NCI-H2171 (cell line): ENCODE measurements at regions not wholly inside any gene's neighbourhood (a gene's known extent, or its start where the extent isn't known, plus 50 kb on each side); places are given as distances from the start of the nearest gene placed in this dataset.
"Not testable (repeated sequence)": the region's sequence is repeated elsewhere in the genome, so short reads cannot be mapped to it uniquely, and the experiment has no call there.

Experiments
- DNase-seq: peaks from one replicate; lab custom pipeline; 2025; lab: John Stamatoyannopoulos, UW

DNA sequence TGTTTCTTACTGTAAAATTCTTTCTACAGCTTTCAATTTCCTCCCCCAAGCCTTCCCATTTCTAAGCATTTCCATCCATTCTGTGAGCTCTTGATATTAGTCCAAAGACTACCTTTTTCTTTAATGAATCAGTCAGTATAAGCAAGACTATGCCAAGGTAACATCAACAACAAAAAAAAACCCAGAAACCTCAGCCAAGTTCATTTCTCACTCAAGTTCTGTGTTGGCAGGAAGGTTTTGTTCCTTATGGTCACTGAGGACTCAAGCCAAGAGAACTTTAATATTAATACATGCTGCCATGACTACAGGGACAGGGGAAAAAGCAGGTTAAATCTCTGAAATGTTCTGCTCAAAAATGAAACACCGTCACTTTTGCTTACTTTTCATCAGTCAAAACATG lies 621.2 kb upstream of the NRP1 start:
- DNase-seq, result no peak

DNA sequence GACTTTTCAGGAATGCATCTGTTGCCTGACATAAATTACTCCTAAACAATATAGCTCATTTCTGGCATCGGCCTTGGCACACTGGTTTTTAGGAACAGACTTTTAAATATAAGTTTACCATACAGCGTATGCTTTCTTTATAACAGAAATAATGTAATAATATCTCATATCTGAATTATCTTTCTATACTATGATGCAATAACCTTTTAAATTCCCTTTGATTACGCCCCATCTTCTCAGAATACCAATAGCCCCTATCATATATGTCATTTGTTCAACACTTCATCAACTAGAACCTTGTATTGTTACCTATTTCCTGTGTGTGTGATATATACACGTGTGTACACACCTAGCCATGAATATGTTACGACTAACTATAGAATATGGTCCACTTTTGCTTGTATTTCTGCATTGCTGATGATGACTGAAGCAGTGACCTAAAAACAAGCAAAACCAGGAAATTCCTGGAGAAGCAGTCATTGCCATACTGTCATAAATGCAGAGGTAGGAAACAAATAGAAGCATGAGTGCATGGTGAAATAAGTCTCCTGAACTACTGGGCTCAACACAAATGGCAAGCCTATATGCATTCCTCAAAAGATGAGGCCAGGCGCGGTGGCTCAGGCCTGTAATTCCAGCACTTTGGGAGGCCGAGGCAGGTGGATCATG lies 618.4 kb upstream of the NRP1 start:
- no peak for DNase-seq

DNA sequence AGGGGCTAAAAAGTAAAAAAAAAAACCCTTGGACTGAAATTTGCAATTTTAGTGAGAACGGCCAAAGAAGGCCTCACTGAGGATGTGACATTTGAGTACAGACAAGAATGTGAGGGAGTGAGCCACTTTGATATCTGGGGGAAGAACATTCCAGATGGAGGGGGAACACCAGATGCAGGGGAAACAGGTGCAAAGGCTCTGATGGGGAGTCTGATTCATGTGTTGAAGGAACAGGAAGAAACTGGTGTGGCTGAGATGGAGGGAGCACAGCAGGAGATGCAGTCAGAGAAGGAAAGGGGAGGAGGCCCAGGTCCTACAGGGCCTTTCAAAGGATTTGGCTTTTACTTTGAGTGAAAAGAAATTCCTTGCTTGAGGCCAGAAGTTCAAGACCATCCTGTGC lies 615.7 kb upstream of the NRP1 start:
- no peak for DNase-seq

DNA sequence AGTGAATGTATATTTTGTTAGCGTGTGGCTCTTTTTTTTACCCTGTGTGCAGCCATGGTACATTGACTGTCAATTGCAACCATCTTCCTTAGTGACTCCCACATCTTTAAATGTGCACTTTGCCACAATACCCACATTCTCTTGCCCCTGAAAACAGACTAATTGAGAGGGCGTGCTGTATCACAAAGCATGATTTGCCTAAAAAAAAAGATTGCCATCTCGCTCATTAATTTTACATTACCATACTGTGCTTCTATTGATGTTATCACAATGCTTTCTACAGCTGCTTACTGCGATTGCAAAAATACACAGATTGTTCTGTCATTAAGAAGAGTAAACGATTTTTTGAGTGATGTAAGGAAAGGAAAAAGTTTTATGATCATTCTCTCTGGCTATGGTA lies 613.1 kb upstream of the NRP1 start:
- no peak for DNase-seq

DNA sequence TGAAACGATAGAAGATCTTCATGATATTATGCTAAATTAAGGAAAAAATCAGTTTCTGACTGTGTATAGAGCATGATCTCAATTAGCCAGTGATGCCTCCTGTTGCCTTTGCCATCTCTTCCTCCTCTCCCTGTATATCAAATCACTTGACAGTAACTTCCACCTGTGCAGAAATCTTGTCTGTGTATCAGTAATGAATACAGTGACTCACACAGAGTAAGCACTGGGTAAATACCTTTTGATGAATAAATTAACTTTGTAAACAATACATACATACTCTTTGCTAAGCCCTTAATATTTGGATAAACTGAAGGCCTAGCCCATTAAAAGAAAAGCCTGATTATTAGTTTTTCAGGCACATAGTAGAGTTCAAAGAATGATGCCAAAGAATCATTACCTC lies 610.6 kb upstream of the NRP1 start:
- no peak for DNase-seq

DNA sequence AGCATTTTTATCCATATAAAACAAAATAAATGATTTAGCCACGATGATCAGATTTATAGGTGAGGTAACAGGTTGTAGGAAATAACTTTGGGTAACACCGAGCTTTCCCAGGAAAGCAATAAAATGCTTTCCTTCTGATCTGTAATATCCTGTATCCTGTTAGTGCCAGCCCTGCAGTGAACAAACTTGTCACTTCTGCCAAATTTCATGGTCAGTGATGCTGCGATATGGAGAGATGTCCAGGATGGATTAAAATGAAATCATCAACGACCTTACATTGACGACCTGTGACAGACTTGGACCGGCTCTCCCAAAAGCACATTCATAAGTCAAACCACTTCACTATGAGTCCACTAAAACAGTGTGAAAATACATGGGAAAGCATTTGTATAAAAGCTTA lies 608.0 kb upstream of the NRP1 start:
- no peak for DNase-seq

DNA sequence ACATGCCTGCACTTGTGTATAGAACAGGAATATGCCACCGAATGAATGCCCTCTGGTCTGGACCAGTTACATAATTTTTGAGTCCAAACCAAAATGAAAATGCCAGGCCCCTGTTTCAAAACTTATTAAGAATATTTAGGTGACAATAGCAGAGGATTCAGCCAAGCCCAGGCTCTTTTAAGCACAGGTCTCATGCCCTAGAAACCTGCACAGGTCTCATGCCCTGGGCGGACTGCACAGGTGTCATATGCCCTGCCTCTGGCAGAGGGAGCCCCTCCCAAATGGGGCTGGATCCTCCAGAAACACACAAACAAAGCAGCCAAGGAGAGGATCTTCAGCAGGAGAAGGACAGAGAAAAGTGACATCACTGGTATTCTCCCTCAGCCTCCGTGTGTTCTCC lies 605.4 kb upstream of the NRP1 start:
- no peak for DNase-seq

DNA sequence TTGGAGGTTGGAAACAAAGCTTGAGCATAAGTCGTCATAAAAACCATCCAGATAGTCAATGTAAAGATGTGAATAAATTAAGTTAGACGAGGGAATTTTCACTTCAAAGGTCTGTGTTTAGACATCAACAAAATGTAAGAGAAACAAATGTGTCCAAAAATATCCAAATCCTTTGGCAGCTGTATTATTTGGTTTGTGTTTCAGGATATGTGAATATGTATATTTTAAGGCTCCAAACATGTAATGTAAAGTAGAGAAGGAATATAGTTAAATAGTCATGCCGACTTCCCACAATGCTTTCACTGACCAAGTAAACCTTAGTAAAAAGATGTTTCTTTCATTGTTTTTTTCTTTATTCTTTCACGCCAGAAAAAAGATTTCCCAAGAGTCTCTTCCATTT lies 604.9 kb upstream of the NRP1 start:
- DNase-seq, result no peak

DNA sequence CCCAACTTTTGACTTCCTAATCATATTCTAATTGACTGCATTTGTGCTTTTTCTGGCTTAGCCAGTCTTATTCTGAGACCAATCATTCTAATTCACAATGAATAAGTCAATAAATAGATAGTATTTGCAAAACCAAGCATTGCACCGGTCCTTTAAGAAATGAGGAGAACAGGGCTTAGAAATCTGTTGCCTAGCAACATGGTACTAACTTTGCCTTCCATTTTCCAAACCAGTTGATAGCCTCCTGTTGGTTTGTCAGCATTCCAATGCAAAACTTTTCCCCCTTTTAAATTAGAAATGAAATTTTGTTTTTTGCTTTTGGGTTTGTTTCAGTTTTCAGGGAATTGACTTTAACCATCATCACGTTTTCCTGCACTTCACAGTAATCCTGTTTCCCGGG lies 603.5 kb upstream of the NRP1 start:
- DNase-seq, result no peak

DNA sequence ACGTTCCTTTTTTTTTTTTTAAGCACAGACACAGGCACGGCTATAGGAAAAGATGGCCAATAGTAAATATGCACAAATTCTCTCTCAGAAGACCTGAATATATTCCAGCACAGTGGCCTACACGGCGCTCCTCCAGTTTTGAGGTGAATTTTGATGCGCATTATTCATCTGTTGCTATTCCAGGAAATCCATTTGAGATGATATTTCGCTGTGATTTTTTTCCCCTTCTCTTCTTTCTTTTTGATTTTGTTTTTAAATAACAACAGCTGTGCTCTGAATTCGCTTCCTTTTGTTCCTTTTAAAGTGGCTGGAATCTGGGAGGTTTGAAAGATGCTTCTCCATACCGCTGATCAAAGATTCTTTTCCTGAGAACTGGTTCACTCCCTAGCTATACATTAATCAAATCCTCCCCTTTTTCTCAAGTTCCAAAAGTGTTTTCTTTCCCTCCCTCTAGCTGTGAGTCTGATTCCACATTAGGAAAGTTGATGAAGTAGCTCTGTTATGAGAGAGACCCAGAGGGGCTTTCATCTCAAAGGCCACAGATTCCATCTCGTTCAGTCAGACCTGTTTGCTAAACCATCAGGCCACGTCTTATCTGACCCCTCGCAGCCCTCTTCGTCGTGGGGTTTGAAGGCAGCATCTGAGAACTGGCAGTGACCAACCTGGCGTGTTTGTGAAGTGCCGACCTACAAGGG lies 602.7 kb upstream of the NRP1 start:
- DNase-seq, result no peak

DNA sequence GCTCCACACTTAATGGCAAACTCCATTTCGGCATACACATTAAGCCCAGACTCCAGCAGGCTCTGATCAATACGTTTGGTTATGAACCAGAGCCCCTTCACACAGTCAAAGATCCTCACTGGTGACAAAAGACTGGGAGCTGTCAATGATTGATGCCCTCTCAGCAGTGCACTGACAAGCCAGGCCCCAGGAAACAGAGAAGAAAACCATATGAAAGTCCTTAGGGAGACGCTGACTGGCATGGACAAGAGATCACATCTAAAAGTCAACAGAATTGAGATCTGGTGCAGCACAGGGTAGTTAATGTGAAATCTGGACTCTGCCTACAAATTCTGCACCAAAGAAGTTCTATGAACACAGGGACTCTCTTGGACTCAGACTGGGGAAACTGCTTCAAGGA lies 600.9 kb upstream of the NRP1 start:
- no peak for DNase-seq

DNA sequence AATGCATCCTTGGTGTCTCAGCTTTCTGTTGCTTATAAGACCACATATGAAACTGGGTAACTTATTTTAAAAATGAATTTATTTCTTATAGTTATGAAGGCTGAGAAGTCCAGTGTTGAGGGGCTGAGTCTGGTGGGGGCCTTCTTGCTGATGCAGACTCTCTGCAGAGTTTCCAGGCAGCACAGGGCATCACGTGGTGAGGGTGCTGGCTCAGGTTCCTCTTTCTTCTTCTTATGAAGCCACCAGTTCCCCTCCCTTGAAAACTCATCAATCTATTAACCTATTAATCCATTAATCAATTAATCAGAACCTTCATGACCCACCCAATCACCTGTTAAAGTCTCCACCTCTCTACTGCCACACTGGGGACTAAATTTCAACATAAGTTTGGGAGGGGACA lies 595.6 kb upstream of the NRP1 start:
- DNase-seq, result no peak

DNA sequence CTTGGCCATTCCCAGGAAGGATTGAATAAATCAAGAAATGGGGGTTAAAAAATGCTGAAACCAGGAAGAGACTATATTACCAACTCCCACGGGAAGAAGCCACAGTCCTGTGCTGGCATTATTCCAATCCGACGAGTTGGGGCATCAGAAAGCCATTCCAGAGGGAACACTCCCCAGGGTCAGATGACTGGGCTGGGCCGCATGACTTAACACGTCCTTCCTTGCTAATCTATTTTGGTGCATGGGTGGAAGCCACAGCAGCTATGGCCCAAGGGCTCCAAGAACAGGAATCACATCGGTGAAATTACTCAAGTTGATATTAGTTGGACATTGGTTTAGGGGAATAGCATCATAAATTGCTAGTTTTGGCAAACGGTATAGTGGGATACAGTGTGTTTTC lies 592.9 kb upstream of the NRP1 start:
- no peak for DNase-seq

DNA sequence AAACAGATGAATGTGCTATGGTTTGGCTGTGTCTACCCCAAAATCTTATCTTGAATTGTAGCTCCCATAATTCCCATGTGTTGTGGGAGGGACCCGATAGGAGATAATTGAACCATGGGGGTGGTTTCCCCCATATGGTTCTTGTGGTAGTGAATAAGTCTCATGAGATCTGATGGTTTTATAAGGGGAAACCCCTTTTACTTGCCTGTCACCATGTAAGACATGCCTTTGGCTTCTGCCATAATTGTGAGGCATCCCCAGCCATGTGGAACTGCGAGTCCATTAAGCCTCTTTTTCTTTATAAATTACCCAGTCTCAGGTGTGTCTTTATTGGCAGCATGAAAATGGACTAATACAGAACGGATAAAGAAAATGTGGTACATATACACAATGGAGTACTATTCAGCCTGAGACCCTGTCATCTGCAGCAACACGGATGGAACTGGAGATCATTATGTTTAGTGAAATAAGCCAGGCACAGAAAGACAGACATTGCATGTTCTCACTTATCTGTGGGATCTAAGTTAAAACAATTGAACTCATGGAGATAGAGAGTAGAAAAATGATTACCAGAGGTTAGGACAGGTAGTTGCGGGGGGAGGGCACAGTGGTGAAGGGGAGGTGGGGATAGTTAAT lies 587.6 kb upstream of the NRP1 start:
- no peak for DNase-seq

DNA sequence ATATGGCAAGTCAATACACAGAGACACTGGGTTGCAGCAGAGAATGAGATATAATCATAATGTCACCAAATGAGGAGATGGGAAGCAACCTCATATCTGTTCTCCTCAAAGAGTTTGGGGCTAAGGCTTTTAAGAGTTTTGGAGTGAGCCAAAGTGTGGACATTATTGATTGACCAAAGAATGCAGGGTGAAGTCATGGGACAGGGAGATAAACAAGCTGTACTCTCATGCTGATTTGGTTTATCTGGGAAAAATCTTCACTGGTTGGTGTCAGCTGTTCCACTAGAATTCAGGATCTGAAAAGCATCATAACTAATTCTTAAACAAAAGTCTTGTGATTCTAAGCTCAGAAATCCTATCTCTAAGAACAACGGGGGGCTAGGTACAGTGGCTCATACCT lies 585.9 kb upstream of the NRP1 start:
- no peak for DNase-seq

DNA sequence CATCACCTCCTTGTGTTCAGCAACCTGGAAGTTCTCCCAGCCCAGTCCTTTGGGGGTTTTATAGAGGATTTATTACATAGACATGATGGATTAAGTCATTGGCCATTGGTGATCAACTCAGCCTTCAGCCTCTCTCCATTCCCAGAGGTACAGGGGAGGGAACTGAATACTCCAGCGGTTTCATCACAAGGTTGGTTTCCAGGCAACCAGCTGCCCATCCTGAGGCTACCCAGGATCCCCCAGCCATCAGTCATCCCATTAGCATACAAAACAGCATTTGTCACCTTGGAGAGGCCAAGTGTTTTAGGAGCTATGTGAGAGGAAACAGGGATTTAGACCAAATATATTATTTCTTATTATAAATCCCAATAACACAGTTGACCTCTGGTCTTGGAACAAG lies 584.8 kb upstream of the NRP1 start:
- no peak for DNase-seq

DNA sequence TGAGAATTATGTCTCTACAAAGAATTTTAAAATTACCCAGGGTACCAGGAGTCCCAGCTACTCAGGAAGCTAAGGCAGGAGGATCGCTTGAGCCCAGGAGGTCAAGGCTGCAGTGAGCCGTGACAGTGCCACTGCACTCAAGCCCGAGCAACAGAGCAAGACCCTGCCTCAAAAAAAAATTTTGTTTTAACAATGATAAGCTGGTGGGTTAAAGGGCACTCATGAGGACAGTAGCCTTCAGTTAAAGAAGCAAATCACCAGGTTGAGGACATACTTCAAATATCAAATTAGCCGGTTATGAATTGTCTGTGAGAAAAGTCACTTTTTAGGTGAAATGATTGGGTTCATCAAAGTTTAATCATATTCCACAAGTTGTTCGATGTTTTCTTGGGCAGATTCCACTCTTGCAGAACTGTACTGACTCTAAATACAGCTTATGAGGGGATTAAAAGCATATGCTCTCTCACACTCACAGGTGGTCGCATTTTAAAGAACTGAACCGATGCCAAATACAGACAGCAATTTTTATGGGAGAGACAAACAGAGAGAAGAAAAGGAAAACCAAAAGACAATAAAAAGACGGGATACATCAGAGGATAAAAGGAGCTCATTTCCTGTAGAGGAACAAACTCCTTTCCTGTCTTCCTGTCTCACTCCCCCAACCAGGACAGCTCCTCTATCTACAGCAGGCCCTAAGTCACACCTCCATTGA lies 582.8 kb upstream of the NRP1 start:
- no peak for DNase-seq

DNA sequence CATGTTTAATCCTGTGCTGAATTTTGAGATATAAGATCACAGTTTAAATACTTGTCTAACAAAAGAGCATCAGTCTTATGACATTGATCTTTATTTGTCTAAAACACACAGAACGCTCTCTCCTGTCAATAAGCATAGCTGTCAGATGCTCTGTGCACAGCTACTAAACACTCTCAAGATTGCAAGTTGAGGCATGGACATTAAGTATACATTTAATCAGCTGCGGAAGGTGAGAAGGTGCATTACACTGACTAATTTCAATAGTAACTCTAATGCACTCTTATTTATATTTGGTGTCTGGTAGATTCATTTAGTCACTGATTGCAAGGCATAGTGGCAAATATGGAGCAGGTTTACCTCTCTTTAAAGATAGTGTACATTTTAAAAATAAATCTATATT lies 580.3 kb upstream of the NRP1 start:
- DNase-seq, result no peak

DNA sequence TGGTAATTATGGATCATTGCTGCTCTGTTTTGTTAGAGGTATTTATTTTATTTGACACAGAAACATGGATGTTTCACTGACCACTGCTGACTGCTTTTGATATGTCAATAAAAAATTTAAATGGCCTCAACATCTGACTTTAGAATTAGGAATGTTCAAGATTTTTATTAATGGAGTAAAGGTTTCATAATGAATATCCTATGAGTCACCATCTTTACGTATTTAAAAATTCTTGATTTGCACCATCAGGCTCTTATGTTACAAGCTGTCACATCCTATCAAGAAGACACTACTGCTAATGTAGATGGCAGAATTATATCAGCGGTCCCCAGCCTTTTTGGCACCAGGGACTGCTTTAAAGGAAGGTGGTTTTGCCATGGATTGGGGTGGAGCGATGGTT lies 578.7 kb upstream of the NRP1 start:
- no peak for DNase-seq

DNA sequence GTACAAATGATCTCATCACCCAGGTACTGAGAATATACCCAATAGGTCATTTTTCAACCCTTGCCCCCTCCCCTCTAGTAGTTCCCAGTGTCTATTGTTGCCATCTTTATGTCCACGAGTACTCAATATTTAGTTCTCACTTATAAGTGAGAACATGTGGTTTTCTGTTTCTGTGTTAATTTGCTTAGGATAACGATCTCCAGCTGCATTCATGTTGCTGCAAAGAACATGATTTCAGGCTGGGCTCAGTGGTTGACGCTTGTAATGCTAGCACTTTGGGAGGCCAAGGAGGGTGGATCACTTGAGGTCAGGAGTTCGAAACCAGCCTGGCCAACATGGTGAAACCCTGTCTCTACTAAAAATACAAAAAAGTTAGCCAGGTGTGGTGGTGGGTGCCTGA lies 575.0 kb upstream of the NRP1 start:
- DNase-seq, result not testable (repeated sequence)

DNA sequence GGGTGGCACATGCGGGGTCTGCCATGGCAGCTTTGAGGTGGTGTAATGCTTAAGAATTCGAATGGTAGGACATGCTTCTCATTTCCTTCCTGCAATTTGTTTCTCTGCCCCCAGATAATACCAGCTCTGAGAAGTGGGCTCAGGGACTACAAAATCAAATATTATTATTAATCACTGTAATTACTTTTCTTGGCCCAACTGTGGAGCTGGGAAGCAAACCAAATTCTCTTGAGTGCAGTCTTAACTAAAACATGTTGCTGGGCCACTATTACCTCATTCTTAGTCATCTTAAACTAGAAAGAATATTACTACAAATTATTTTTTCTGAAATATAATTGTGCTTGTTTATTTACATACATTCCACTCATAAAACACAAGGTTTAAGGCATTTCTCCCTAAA lies 566.7 kb upstream of the NRP1 start:
- DNase-seq, result no peak

DNA sequence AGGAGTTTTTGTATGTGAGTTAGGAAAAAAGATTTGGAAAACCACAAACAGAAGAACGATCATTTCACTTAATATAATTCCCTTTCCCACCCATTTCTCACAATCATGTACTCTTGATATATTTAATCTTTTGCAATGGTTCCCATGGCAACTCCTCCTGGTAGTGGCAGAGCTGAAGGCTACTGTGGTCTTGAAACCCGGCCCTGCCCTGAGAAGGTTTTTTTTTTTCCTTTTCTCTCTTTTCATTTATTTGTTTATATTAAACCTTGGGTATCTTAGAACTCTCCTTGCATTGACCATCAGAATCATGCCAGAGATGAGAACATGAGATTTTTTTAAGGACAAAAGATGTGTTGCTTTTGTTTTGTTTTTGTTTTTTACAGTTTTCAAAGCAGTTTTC lies 566.1 kb upstream of the NRP1 start:
- no peak for DNase-seq
